ENCODE measurements at regions not wholly inside any gene's neighbourhood (a gene's known extent, or its start where the extent isn't known, plus 50 kb on each side); places are given as distances from the start of the nearest gene placed in this dataset.

- Histone ChIP-seq H3K27ac (ENCODE audit: low read depth in 1 of 2, low read length in 2 of 2) (no peak overlapping the region), H3K9ac (ENCODE audit: low read depth in 1 of 2, low read length in 2 of 2) (no peak overlapping the region), H3K4me3 (ENCODE audit: low read depth in 1 of 3, low read length in 3 of 3) (no peak overlapping the region), H3K9me3 (ENCODE audit: control insufficient read depth in 4 of 4, low read length in 3 of 4) (peaks cover 3 to 17% (median 6%) of the 10 kb centered on the region in 4 donors), H3K4me1 (ENCODE audit: control insufficient read depth in 4 of 4, insufficient read depth in 4 of 4, low read length in 3 of 4) (no peaks in the 10 kb centered on the region), H3K27me3 (ENCODE audit: control insufficient read depth in 4 of 4, insufficient read depth in 4 of 4, low read length in 3 of 4) (no peaks in the 10 kb centered on the region), H3K36me3 (ENCODE audit: control insufficient read depth in 4 of 4, insufficient read depth in 3 of 4, low read depth in 1 of 4, low read length in 3 of 4) (no peaks in the 10 kb centered on the region)
- TF ChIP-seq TAF1 (conservative IDR thresholded peaks at IDR 0.05) (no peak), CTCF (IDR thresholded peaks at IDR 0.05; ENCODE audit: low read depth, low read length, missing input control) (no peak), EGR1 (IDR thresholded peaks at IDR 0.05; ENCODE audit: low read depth in 2 of 2) (no peak), SP1 (IDR thresholded peaks at IDR 0.05) (no peak), RXRA (IDR thresholded peaks at IDR 0.05) (no peak), HNF4G (IDR thresholded peaks at IDR 0.05) (no peak), NR2F2 (IDR thresholded peaks at IDR 0.05) (no peak), HNF4A (conservative IDR thresholded peaks at IDR 0.05) (no peak), JUND (IDR thresholded peaks at IDR 0.05) (no peak), YY1 (IDR thresholded peaks at IDR 0.05) (no peak)
- TF ChIP-seq, protein P1, sequence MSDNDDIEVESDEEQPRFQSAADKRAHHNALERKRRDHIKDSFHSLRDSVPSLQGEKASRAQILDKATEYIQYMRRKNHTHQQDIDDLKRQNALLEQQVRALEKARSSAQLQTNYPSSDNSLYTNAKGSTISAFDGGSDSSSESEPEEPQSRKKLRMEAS (IDR thresholded peaks at IDR 0.05) = no peak
- TF ChIP-seq, protein P2, sequence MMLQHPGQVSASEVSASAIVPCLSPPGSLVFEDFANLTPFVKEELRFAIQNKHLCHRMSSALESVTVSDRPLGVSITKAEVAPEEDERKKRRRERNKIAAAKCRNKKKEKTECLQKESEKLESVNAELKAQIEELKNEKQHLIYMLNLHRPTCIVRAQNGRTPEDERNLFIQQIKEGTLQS (IDR thresholded peaks at IDR 0.05) = no peak
- TF ChIP-seq, protein P3, sequence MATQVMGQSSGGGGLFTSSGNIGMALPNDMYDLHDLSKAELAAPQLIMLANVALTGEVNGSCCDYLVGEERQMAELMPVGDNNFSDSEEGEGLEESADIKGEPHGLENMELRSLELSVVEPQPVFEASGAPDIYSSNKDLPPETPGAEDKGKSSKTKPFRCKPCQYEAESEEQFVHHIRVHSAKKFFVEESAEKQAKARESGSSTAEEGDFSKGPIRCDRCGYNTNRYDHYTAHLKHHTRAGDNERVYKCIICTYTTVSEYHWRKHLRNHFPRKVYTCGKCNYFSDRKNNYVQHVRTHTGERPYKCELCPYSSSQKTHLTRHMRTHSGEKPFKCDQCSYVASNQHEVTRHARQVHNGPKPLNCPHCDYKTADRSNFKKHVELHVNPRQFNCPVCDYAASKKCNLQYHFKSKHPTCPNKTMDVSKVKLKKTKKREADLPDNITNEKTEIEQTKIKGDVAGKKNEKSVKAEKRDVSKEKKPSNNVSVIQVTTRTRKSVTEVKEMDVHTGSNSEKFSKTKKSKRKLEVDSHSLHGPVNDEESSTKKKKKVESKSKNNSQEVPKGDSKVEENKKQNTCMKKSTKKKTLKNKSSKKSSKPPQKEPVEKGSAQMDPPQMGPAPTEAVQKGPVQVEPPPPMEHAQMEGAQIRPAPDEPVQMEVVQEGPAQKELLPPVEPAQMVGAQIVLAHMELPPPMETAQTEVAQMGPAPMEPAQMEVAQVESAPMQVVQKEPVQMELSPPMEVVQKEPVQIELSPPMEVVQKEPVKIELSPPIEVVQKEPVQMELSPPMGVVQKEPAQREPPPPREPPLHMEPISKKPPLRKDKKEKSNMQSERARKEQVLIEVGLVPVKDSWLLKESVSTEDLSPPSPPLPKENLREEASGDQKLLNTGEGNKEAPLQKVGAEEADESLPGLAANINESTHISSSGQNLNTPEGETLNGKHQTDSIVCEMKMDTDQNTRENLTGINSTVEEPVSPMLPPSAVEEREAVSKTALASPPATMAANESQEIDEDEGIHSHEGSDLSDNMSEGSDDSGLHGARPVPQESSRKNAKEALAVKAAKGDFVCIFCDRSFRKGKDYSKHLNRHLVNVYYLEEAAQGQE (IDR thresholded peaks at IDR 0.05) = no peak
- DNase-seq (ENCODE audit: low spot score) = no peak
- WGBS = 89% methylated on average over 2 of the region's 2 CpGs
Observed at GRCh38 chr18:61681065-61681464, 211.7 kb downstream of the RNF152 start.

- no peaks in the 10 kb centered on the region for H3K27me3 ChIP-seq (ENCODE audit: control insufficient read depth in 4 of 4, insufficient read depth in 4 of 4, low read length in 3 of 4)
- DNase-seq (ENCODE audit: low spot score) = no peak
- TF ChIP-seq FOXA2 (IDR thresholded peaks at IDR 0.05) (no peak), TAF1 (conservative IDR thresholded peaks at IDR 0.05) (no peak), HNF4G (IDR thresholded peaks at IDR 0.05) (no peak), RAD21 (IDR thresholded peaks at IDR 0.05) (no peak), YY1 (IDR thresholded peaks at IDR 0.05) (no peak), RXRA (IDR thresholded peaks at IDR 0.05) (no peak)
- TF ChIP-seq, protein P4, sequence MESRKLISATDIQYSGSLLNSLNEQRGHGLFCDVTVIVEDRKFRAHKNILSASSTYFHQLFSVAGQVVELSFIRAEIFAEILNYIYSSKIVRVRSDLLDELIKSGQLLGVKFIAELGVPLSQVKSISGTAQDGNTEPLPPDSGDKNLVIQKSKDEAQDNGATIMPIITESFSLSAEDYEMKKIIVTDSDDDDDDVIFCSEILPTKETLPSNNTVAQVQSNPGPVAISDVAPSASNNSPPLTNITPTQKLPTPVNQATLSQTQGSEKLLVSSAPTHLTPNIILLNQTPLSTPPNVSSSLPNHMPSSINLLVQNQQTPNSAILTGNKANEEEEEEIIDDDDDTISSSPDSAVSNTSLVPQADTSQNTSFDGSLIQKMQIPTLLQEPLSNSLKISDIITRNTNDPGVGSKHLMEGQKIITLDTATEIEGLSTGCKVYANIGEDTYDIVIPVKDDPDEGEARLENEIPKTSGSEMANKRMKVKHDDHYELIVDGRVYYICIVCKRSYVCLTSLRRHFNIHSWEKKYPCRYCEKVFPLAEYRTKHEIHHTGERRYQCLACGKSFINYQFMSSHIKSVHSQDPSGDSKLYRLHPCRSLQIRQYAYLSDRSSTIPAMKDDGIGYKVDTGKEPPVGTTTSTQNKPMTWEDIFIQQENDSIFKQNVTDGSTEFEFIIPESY (IDR thresholded peaks at IDR 0.05) = no peak
- no peaks in the 10 kb centered on the region for H3K36me3 ChIP-seq (ENCODE audit: control insufficient read depth in 4 of 4, insufficient read depth in 3 of 4, low read depth in 1 of 4, low read length in 3 of 4)
- H3K9me3 ChIP-seq (ENCODE audit: control insufficient read depth in 4 of 4, low read length in 3 of 4) = peaks cover 3 to 14% (median 6%) of the 10 kb centered on the region in 4 donors
- no peak overlapping the region for H3K9ac ChIP-seq (ENCODE audit: low read depth in 1 of 2, low read length in 2 of 2)
- no peak overlapping the region for H3K27ac ChIP-seq (ENCODE audit: low read depth in 1 of 2, low read length in 2 of 2)
- 85% methylated on average over 3 of the region's 3 CpGs for WGBS
- no peaks in the 10 kb centered on the region for H3K4me1 ChIP-seq (ENCODE audit: control insufficient read depth in 4 of 4, insufficient read depth in 4 of 4, low read length in 3 of 4)
- peak overlapping the region in 2 of 3 donors; percentile 39 to 50 for H3K4me3 ChIP-seq (ENCODE audit: low read depth in 1 of 3, low read length in 3 of 3)
Observed at GRCh38 chr18:61679836-61680235, 213.0 kb downstream of the RNF152 start.

Data from liver (tissue), 8 donors.